NCI-H460 (cell line): ENCODE measurements at regions not wholly inside any gene's neighbourhood (a gene's known extent, or its start where the extent isn't known, plus 50 kb on each side); places are given as distances from the start of the nearest gene placed in this dataset.

Experiments
- DNase-seq: peaks from one replicate; pipeline ENCODE4 v3.0.0-alpha.2; 2016; ENCODE audit warnings: low read depth; ENCODE audit errors: extremely low read depth

- DNase-seq: no peak
Observed at GRCh38 chr5:61263072-61263471, 69.0 kb upstream of the ZSWIM6 start.

DNA sequence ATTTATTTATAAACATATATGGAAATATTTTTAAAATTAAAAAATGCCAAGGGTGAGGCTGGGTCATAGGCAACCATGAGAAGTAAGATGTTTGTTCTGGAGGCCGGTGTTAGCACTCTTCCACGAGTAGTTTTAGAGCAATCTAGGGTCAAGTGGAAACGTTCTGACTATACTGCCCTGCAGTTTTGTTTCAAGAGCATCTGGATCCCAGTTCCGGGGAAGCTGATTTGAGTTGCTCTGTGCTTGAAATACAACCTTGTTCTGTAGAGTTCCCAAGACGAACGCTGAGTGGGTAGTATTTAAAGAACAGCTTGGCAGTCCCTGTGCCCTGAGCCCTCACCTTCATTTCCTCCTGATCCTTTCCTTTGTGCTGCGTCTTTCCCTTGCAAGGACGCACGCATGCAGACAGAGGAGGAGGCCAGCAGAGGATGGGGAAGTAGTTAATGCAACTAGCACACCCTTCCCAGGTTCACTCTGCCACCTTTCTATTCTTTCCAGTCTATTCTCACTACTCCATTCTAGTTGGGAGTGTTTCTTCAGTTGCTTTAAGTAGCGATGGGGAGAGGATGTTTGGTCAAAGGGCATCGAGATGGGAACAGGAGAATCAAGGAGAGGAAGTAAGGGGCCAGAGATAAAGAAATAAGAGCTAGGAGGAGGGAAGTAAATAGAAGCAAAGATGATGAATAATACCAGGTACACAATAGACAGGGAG is 68.3 kb upstream of the ZSWIM6 start:
- no peak for DNase-seq

- DNase-seq: no peak
Observed at GRCh38 chr5:61264273-61264661, 67.8 kb upstream of the ZSWIM6 start.

GRCh38 chr5:61267116-61267515 is 64.9 kb upstream of the ZSWIM6 start:
- DNase-seq: no peak

DNA sequence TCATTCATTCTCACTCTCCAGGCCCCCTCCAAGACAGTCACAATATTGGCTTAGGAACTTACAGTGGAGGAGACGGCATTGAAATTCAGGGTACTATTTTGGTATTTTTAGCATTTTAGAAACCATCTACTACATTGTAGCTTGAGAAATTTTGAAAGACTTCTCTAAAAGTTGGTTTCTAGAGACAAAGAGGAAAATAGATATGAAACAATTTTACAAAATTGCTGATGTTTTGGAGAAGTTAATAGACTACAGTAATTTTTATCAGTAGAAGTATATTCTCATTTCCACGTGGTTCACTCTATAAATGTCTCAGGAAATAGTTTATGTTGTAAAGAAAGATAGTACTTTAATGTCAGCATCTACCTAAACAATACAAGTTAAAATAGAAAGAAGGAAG is 63.2 kb upstream of the ZSWIM6 start:
- no peak for DNase-seq

- DNase-seq: no peak
Observed at GRCh38 chr5:61270510-61271165, 61.4 kb upstream of the ZSWIM6 start.

GRCh38 chr5:61272688-61273087 is 59.4 kb upstream of the ZSWIM6 start:
- DNase-seq: no peak

DNA sequence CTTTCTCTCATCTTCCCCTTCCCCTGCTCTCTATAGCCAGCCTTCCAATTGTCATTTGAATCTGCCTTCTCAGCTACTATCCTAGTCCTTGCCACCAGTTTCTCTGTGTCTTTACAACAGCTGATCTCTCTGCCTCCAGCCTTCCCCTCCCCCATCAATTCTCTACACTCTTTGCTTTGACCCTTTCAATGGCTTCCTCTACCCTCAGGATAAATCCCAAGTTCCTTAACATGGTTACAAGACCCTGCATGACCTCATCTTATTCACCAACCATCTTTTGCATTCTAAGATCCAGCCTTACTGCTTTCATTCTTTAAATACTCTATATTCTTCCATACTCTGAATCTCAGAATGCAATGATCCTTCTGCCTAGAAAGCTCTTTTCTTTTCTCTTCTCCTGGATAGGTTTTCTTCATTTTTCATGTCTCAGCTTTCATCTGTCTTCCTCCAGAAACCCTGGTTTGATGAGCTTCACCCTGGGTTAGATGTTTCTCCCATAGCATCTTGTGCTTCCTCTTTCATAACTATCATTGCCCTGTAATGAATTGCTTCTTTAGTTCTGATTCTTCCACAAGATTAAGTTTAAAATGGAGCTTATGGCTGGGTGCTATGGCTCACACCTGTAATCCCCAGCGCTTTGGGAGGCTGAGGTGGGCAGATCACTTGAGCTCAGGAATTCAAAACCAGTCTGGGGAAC is 58.6 kb upstream of the ZSWIM6 start:
- DNase-seq: no peak

DNA sequence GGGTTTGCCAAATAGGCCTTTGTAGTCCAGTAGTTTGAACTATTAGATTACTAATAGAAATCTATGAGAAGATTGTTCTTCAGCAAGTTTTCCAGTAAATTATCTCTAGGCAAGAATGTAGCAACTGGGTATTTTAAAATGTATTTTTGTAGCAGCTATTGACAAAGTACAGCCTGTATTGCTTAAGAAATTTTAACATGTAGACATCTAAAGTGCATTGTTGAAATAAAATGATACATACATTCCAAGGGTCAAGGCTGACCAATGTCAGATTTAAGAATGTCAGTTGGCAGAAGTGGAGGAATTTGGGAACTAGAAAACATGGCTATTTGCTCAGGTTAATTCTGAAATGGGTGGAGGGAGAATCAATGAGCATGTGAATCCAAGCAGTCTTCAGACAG is 57.5 kb upstream of the ZSWIM6 start:
- DNase-seq: no peak

- DNase-seq: peak; percentile 89
Observed at GRCh38 chr5:61275841-61276240, 56.2 kb upstream of the ZSWIM6 start.

DNA sequence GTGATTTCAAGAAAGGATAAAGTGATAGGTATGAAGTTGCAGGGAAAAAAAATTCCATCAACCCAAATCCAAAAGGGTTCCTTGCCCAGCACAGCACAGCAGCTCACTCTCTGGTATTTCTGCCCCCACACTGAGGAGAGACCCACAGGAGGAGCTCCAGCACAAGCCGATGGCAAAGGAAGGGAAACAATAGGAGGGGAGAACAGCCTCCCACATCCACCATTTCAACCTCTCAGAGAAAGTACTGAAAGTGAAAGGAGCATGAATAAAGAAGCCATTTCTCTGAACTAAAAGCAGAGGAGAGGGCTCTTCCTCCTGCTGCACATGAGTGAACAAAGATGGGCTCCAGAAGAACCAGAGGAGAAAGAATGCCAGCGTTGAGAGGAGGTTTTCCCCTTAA is 54.9 kb upstream of the ZSWIM6 start:
- DNase-seq: peak; percentile 36

DNA sequence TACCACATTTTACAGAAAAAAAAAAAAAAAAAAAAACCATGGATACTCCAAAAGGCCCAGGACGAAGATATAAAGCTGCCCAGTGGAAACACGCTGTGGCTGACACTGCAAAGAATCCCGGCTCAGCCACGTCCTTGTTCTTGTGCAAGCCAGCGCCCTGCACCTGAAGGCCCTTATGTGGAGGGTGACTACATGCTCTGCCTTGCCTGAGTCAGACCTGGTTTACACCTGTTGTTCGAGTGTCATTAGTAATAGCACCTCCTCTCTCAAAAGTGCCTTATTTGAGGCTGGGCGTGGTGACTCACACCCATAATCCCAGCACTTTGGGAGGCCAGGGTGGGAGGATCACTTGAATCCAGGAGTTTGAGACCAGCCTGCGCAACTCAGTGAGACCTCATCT is 54.3 kb upstream of the ZSWIM6 start:
- no peak for DNase-seq

- DNase-seq: no peak
Observed at GRCh38 chr5:61279725-61280124, 52.3 kb upstream of the ZSWIM6 start.

DNA sequence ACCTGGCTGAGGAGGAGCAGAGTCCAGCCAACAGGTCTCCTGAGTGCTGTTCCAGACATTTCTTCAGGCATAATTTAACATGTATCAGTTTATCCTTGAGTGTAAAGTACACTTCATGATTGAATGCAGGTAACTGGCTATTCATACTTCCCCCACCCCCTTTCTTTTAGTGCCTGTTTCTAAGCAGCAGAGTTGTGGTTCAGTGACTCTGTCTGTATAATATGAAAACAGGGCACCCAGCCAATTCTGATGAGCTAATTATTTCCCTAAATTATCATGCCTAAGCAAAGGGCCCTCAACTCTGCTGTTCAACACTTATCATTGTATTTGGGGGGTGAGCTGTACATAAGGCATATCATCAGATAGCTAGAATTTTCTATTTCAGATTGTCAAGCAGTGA is 51.9 kb upstream of the ZSWIM6 start:
- no peak for DNase-seq

- no peak for DNase-seq
Observed at GRCh38 chr5:61280761-61281427, 51.2 kb upstream of the ZSWIM6 start.

DNA sequence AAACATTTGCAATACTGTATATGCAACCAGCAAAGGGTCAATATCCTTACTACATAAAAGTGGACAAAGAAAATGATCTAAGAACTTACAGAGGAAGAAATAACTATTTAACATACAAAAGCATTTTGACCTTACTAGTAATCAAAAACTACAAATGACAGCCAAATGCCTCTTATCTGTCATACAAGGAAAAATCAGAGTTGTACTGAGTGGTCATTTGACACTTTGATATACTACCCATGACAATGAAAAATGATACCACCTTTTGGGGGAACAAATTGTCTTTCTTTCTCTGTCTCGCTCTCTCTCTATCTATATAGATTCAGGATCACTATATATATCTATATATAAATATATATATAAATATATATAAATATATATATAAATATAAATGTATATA is 50.4 kb upstream of the ZSWIM6 start:
- DNase-seq: no peak
